Dendritic cell treated with granulocyte-macrophage colony-stimulating factor and Interleukin-4, amounts not matched to agents 40 ng/mL and 50 ng/mL, for 4 days (primary cell): ENCODE measurements at regions not wholly inside any gene's neighbourhood (a gene's known extent, or its start where the extent isn't known, plus 50 kb on each side); places are given as distances from the start of the nearest gene placed in this dataset.
A peak's percentile ranks its signal among the peaks of the same experiment; 100 is the strongest.
"Not testable (repeated sequence)": the region's sequence is repeated elsewhere in the genome, so short reads cannot be mapped to it uniquely, and the experiment has no call there.

Experiments used
- H3K27ac Mint-ChIP-seq: one replicate; pipeline ENCODE4 v1.8.0; 2022; ENCODE audit warnings: mild to moderate bottlenecking, mixed read lengths
- H3K27me3 Mint-ChIP-seq: one replicate; pipeline ENCODE4 v1.8.0; 2022; ENCODE audit warnings: mild to moderate bottlenecking, mixed read lengths
- H3K36me3 Mint-ChIP-seq: one replicate; pipeline ENCODE4 v1.8.0; 2022; ENCODE audit warnings: low read depth, mixed read lengths
- H3K4me1 Mint-ChIP-seq: one replicate; pipeline ENCODE4 v1.8.0; 2022; ENCODE audit warnings: low read depth, mixed read lengths
- H3K4me3 Mint-ChIP-seq: one replicate; pipeline ENCODE4 v1.8.0; 2022; ENCODE audit warnings: mild to moderate bottlenecking, moderate library complexity, mixed read lengths
- H3K9me3 Mint-ChIP-seq: one replicate; pipeline ENCODE4 v1.8.0; 2022; ENCODE audit warnings: mixed read lengths
- intact Hi-C: fragments of 100-400 bp; cut with micrococcal nuclease; formaldehyde crosslinking; loops from one replicate; pipeline ENCODE4 v1.15.0; 2022

DNA sequence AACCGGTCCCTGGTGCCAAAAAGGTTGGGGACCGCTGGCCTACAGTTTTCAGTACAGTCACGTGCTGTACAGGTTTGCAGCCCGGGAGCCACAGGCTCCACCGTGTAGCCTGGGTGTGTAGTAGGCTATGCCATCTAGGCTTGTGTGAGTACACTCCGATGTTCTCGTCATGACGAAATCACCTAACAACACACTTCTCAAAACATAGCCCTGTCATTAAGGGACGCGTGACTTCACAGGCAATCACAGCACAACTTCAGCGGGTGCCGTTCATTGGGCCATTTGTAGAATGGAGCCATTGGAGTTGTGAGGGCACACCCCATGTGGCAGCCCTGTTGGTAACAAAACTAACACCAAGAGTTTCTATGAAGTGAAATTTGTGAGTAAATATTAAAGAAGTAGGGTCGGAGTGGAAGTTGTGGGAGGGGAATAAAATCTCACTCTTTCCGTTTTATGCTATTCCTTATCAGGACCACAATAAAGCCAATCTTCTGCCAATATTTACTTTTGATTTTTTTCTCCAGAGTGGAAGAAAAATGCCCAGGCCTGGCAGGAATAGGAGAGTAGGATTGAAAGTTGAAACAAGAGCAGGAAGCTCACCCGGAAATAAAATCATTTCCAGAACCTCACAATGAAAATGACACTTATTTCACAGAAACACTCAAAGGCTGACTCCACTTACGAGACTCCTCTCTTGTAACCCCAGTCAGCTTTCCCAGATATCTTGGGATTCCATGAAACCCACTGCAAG is 63.7 kb upstream of the PTPN1 start:
- Mint-ChIP-seq H3K4me3 (no peak overlapping the region), H3K36me3 (no peaks in the 10 kb centered on the region), H3K27me3 (peaks cover 15% of the 10 kb centered on the region), H3K27ac (no peak overlapping the region), H3K9me3 (no peaks in the 10 kb centered on the region), H3K4me1 (peaks cover 51% of the 10 kb centered on the region)
- intact Hi-C loops: no loop called here

DNA sequence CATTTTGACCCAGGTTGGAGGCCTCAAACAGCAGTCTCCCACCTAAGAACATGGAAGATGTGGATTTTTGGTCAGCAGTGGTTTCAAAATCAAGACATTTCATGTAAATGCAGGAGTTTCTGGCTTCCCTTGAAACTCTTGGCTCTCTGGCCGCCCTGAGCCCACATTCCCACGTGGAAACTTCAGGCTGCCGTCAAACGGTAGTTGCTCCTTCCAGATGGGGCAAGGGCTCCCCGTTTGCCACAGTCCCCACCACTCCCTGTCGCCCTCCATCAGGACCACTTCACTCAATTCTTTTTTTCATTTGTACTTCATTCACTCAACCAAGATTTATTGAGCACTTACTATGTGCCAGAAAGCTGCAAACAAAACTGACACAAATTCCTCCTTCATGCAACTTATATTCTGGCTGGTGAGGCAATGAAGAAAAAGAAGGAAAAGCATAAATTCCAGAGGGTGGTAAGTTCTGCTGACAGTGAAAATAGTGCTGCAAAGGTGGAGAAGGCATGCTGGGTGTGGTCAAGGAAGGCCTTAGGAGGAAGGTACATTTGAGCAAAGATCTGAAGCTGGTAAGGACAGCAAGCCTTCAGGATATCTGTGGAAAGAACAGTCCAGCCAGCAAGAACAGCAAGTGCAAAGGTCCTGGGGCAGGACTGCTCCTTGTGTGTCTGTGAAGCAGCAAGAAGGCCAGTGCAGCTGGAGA is 62.9 kb upstream of the PTPN1 start:
- H3K9me3 Mint-ChIP-seq: no peaks in the 10 kb centered on the region
- no peak overlapping the region for H3K27ac Mint-ChIP-seq
- H3K36me3 Mint-ChIP-seq: no peaks in the 10 kb centered on the region
- H3K27me3 Mint-ChIP-seq: peaks cover 15% of the 10 kb centered on the region
- intact Hi-C loops: no loop called here
- peaks cover 55% of the 10 kb centered on the region for H3K4me1 Mint-ChIP-seq
- H3K4me3 Mint-ChIP-seq: no peak overlapping the region

DNA sequence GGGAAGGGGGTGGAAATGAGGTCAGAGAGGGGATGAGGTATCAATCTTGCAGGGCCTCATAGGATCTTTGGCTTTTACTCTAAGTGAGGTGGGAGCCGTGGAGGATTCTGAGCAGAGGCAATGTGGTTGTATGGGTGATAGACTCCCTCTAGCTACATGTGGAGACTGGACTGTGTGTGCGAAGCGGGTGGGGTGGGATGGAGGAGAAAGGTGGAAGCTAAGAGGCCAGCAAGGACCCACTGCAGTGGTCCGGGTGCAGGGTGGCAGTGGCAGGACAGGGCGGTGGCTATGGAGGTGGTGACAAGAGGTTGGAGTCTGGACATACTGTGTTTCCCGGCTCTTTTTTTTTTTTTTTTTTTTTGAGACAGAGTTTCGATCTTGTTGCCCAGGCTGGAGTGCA is 62.4 kb upstream of the PTPN1 start:
- intact Hi-C loops: no loop called here
- Mint-ChIP-seq H3K9me3 (no peaks in the 10 kb centered on the region), H3K27me3 (peaks cover 16% of the 10 kb centered on the region), H3K4me1 (peaks cover 55% of the 10 kb centered on the region), H3K36me3 (no peaks in the 10 kb centered on the region), H3K27ac (no peak overlapping the region), H3K4me3 (no peak overlapping the region)

DNA sequence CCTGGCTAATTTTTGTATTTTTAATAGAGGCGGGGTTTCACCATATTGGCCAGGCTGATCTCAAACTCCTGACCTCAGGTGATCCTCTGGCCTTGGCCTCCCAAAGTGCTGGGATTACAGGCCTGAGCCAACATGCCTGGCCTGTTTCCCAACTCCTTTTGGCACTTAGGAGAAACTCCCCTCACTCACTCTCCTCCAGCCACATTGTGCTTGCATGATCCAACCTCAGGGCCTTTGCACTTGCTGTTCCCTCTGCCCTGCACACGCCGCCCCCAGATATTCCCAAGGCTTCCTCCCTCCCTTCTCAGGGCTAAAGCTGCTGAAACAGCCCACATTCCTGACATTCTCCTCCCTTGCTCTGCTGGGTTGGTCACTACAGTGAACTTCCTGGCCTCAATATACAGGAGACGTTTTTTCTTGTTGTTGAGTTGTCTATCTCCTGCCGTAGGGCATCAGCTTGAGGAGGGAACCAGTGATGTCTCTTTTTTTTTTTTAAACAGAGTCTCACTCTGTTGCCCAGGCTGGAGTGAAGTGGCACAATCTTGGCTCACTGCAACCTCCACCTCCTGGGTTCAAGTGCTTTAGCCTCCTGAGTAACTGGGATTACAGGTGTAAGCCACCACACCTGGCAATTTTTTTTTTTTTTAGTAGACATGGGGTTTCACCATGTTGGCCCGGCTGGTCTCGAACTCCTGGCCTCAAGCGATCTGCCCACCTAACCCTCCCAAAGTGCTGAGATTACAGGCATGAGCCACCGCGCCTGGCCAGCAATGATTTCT is 61.4 kb upstream of the PTPN1 start:
- H3K36me3 Mint-ChIP-seq, H3K9me3 Mint-ChIP-seq, H3K27ac Mint-ChIP-seq, intact Hi-C loops, H3K4me3 Mint-ChIP-seq: not testable (repeated sequence)
- Mint-ChIP-seq H3K27me3 (peaks cover 19% of the 10 kb centered on the region), H3K4me1 (peaks cover 60% of the 10 kb centered on the region)

DNA sequence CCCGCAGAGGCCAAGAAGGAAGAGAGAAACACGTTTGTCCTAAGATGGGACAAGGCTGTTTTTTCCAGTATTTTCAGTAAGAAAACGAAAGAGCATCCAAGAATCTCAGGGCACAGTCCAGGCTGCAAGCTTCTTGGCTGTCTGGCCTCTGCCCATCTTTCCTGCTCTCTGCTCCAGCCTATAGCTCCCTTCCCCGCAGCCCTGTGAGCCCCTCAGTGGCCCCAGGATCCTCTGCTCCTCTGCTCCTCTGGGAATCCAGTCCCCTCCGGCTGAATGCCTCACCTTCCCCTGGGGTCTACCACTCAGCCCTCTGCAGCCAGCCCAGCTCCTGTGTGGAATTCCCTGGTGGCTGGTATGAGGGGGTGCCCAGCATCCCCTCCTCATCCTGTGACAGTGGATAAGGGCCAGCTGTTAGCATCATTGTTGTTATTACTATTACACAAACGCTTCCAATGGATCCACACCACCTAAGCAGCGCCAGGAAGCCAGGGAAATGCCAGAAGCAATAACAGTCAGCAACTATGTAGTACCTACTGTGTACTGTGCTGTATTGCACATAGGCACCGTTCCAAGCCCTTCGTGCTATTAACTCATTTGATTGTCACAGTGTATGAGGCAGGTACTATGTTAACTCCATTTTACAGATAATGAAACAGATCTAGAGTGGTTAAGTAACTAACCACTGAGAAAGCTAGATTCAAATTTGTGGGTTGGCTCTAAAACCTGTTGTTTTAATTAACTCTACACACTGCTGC is 60.3 kb upstream of the PTPN1 start:
- Mint-ChIP-seq H3K27me3 (peaks cover 19% of the 10 kb centered on the region), H3K27ac (no peak overlapping the region)
- intact Hi-C loops: loop anchor here (5.0 kb wide), 1 partner anchor 43 kb away; no protein-coding TSS in a partner anchor

DNA sequence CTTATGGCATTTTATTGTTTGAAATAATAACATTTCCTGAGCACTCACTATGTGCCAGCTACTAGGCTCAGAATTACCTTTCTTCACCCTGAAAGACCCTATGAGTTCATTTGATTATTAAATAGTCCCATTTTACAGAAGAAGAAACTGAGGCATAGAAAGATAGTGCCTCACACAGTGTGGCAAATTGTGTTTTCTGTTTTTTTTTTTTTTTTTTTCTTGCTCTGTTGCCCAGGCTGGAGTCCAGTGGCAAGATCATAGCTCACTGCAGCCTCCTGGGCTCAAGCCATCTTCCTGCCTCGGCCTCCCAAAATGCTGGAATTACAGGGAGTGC is 59.7 kb upstream of the PTPN1 start:
- Mint-ChIP-seq H3K4me3 (no peak overlapping the region), H3K27ac (peak overlapping the region; percentile 41), H3K4me1 (peaks cover 66% of the 10 kb centered on the region), H3K9me3 (no peaks in the 10 kb centered on the region), H3K36me3 (no peaks in the 10 kb centered on the region), H3K27me3 (peaks cover 19% of the 10 kb centered on the region)
- intact Hi-C loops: loop anchor here (5.0 kb wide), 1 partner anchor 43 kb away; no protein-coding TSS in a partner anchor

More for the DNA sequence above, 60.3 kb upstream of the PTPN1 start:
- Mint-ChIP-seq H3K36me3 (no peaks in the 10 kb centered on the region), H3K4me3 (no peak overlapping the region), H3K4me1 (peaks cover 66% of the 10 kb centered on the region), H3K9me3 (no peaks in the 10 kb centered on the region)

DNA sequence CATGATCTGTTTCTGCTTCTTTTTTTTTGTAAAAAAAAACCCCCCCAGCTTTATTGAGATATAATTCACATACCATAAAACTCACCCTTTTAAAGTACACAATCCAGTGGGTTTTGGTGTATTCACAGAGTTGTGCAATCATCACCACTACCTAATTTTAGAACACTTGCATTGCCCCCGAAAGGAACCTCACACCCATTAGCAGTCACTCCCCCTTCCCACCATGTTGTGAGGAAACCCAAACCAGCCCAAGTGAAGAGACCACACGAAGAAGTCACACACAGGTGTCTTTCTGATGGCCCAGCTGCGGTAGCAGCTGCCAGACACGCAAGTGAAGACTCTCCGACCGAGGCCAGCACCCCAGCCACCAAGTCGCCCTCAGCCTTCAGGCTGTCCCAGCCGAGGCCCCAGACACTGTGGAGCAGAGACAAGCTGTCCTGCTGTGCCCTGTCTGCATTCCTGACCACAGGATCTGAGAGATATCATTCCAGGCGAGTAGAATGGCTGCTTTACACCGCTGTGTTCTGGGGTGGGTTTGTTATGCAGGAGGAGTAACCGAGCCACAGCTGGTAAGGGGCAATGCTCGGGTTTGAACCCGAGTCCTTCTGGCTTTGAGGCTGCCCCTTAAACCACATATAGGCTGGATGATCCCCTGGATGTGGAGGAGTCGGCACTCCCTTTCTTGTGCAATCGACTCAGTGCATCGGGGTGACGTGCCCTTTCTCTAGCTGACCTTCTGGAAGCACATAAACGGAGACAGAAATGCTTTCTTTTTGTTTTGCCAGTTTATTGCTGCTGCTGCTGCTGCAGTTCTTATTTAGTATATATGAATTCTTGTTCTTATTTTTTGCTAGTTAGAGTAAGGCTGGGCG is 59.1 kb upstream of the PTPN1 start:
- Mint-ChIP-seq H3K36me3 (no peaks in the 10 kb centered on the region), H3K9me3 (no peaks in the 10 kb centered on the region), H3K27me3 (peaks cover 19% of the 10 kb centered on the region), H3K4me3 (peak overlapping the region; percentile 18), H3K27ac (peak overlapping the region; percentile 41), H3K4me1 (peaks cover 66% of the 10 kb centered on the region)
- intact Hi-C loops: loop anchor here (5.0 kb wide), 1 partner anchor 44 kb away; no protein-coding TSS in a partner anchor

DNA sequence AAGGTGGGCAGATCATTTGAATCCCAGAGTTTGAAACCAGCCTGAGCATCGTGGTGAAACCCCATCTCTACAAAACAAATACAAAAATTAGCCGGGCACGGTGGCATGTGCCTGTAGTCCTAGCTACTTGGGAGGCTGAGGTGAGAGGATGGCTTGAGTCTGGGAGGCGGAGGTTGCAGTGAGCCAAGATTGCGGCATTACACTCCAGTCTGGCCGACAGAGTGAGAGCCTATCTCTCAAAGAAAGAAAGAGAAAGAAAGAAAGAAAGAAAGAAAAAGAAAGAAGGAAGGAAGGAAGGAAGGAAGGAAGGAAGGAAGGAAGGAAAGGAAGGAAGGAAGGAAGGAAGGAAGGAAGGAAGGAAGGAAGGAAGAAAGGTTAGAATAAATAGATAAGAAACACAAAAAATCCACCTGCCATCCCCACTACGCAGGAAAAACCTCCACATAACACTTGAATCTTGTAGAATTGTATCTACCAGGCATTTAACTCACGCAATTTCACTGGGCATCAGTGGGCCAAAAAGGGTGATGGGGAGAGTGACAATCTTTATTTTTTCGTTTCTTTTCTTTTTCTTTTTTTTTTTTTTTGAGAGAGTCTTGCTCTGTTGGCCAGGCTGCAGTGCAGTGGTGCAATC is 58.3 kb upstream of the PTPN1 start:
- H3K9me3 Mint-ChIP-seq, H3K4me3 Mint-ChIP-seq, H3K36me3 Mint-ChIP-seq: not testable (repeated sequence)
- H3K27ac Mint-ChIP-seq: peak overlapping the region; percentile 41
- H3K4me1 Mint-ChIP-seq: peaks cover 66% of the 10 kb centered on the region
- H3K27me3 Mint-ChIP-seq: peaks cover 19% of the 10 kb centered on the region
- intact Hi-C loops: loop anchor here (5.0 kb wide), 1 partner anchor 45 kb away; no protein-coding TSS in a partner anchor

DNA sequence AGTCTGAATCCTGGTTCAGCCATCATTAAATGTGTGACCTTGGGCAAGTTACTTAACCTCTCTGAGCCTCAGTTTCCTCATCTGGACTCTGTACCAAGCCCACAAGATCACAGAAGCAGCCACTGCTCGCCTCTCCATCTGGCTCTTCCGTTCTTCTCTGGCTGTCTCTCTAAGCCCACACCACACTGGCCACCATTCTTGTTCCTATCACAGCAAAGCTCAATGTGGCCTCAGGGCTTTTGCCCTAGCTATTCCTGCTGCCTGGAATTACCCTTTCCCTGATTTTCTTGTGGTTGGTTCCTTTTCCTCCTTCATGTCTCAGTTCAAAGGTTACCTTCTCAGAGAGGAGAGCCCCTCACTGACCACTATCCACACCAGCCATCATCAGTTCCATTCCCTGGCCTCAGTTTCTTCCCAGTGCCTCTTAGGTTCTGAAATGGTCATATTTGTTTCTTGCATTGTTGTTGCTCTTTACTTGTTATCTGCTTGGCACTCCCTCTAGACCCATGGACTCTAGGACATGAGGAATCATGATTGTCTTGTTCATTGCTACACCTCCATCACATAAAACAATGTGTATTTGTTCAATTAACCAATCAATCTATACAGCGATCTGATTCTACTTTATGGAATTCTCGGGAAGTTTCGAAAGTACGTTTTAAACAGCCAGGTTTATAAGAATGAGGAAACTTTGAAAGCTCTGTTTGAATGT is 56.5 kb upstream of the PTPN1 start:
- peaks cover 66% of the 10 kb centered on the region for H3K4me1 Mint-ChIP-seq
- no peak overlapping the region for H3K4me3 Mint-ChIP-seq
- intact Hi-C loops: loop anchor here (5.0 kb wide), 1 partner anchor 46 kb away; no protein-coding TSS in a partner anchor
- peaks cover 14% of the 10 kb centered on the region for H3K27me3 Mint-ChIP-seq
- no peaks in the 10 kb centered on the region for H3K9me3 Mint-ChIP-seq
- no peaks in the 10 kb centered on the region for H3K36me3 Mint-ChIP-seq
- H3K27ac Mint-ChIP-seq: peak overlapping the region; percentile 65

DNA sequence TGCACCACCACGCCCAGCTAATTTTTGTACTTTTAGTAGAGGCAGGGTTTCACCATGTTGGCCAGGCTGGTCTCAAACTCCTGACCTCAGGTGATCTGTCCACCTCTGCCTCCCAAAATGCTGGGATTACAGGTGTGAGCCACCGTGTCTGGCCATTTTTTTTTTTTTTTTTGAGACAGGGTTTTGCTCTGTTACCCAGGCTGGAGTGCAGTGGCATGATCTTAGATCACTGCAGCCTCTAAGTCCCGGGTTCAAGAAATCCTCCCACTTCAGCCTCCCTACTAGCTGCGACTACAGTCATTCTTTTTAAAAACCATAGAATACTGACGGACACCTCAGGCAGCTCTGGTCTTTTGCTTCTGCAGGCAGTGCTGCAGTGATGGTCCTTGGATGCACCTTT is 54.9 kb upstream of the PTPN1 start:
- H3K36me3 Mint-ChIP-seq, intact Hi-C loops, H3K9me3 Mint-ChIP-seq, H3K4me3 Mint-ChIP-seq: not testable (repeated sequence)
- peaks cover 69% of the 10 kb centered on the region for H3K4me1 Mint-ChIP-seq
- peaks cover 11% of the 10 kb centered on the region for H3K27me3 Mint-ChIP-seq
- peak overlapping the region; percentile 72 for H3K27ac Mint-ChIP-seq

DNA sequence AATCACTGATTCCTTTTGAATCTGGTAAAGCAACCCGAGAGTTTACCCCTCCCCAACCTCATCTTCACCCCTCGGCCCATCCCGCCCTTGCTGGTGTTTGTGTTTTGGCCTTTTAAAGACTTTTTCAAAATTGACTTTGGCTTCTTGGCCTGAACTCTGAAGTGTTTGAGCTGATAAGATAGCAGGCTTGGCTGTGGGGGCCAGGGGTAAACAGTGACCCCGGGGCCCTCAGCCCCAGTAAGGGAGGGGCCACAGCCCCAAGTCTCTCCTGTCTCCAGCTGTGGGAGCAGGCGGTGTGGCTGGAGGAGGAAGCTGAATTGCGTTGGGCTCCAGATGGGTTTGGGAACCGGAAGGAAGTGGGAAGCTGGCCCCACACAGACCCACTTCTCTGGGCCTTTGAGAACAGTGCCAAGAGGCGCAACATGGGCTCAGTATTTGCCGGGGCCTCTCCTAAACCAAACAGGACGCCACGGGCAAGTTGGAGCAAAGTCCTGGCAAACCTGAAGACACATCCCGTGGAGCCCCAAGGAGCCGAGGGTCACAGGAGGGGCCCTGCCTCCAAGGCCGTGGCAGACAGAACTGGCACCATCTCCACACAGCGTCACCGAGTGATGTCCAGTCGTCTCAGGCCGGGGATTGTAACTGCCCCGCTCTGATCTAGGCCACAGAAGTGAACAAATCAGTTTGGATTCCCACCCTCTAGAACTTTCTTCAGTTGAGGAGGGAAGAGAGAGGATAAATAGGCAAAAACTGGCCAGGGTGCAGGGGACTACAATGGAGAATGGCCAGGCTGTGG is 54.3 kb upstream of the PTPN1 start:
- Mint-ChIP-seq H3K4me3 (no peak overlapping the region), H3K4me1 (peaks cover 71% of the 10 kb centered on the region), H3K36me3 (no peaks in the 10 kb centered on the region), H3K27me3 (peaks cover 10% of the 10 kb centered on the region), H3K9me3 (no peaks in the 10 kb centered on the region), H3K27ac (peak overlapping the region; percentile 72)
- intact Hi-C loops: no loop called here
